ENCODE measurements at regions not wholly inside any gene's neighbourhood (a gene's known extent, or its start where the extent isn't known, plus 50 kb on each side); places are given as distances from the start of the nearest gene placed in this dataset.
"Not testable (repeated sequence)": the region's sequence is repeated elsewhere in the genome, so short reads cannot be mapped to it uniquely, and the experiment has no call there.

DNA sequence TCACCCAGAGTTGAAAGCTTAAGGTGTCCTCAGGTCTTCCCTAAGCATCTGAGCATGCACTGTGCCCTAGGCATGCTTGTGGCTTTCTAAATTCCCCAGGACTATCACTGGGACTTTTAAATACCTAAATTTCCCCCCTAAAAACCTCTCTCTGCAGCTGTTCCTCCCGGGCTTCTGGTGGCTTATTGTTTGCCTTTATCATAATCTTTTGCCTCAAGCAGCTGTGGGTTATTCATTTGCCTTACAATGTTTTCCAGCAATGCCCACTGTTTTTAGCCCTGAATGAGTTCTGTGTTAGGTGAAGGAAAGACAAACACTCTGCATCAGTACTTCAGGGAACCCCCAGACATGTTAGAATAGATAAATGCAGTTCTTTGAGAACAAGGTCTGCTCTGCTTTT lies 455.0 kb downstream of the ZIC3 start:
- DNase-seq (ENCODE audit: low spot score), result no peak

DNA sequence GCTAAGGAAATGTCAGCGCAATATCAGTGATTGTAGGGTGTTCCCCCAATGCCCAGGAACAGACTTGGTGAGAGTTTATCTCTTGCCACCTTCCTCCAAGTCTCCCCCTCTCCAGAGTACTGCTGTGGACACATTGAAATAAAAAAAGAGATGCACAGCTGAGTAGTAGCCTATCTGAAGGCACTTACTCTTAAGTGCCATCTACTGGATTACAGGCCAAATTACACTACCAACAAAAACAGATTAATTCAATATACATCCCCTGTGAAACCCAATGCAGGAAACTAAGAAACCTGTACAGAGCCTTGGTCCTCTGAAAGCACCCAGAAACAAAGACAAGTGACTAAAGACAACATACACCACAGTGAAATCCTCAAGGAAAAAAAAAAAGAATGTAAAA lies 460.3 kb downstream of the ZIC3 start:
- no peak for DNase-seq (ENCODE audit: low spot score)

DNA sequence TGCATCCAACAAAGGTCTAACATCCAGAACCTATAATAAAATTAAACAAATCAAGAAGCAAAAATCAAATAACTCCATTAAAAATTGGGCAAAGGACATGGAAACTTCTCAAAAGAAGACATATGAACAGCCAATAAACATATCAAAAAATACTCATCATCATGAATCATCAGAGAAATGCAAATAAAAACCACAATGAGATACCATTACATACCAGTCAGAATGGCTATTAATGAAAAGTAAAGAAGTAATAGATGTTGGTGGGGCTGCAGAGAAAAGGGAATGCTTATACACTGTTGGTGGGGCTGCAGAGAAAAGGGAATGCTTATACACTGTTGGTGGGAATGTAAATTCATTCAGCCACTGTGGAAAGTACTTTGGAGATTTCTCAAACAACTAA lies 465.8 kb downstream of the ZIC3 start:
- DNase-seq (ENCODE audit: low spot score), result no peak

DNA sequence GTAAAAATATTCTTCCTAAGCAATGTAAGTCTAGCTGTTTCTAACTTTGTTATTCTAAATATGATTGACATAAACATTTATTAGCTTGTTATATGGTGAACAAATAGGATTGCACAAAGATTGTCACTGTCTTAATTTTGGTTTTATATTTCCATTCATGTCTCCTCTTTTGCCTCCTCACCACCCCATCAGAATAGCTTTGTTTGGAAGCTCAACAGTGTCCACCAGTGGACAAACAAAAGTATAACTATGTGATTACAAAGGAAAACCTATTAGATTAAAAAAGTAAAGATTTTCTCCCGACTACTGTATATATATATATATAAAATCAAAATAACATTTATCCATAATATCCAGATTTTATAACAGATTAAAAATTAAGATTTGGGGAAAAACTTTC lies 468.2 kb downstream of the ZIC3 start:
- no peak for DNase-seq (ENCODE audit: low spot score)

DNA sequence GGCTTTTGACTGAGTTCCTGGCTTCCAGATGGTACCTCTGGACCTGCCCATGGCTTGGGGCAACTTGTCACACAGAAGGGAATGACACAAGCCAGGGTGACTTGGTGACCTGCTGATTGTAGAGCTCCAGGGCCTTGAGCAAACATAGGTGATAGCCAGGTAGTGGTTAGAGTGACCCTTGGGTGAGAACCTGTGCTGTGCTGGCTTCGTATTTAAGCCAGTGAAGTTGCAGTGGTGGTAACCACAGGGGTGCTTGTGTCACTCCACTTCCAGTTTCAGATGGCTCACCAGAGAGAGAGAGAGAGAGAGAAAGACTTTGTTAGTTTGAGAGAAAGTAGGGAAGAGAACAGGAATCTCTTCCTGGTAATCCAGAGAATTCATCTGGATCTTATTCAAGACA lies 471.6 kb downstream of the ZIC3 start:
- no peak for DNase-seq (ENCODE audit: low spot score)

- DNase-seq (ENCODE audit: low spot score), result no peak
Observed at GRCh38 chrX:138057883-138058282, 492.0 kb downstream of the ZIC3 start.

GRCh38 chrX:138058931-138059330 lies 493.0 kb downstream of the ZIC3 start:
- DNase-seq (ENCODE audit: low spot score), result no peak

DNA sequence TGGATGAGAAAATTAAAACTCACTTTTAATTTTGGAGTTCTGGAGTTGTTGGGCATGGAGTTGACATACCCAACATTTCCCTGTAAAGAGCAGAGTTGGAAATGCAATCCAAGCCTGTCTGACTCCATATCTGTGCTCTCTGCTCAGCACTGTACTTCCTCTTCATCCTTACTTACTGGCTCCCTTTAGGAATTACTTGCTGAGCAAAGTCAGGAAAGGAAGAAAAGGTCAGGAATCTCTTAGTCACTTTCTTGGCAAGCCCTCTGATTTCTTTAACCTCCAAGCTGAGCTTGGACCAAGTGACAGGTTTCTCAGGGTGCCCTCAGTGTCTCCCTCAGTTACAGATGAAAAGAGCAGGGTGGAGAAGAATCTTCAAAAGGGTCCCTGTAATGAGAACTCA lies 501.5 kb downstream of the ZIC3 start:
- no peak for DNase-seq (ENCODE audit: low spot score)

GRCh38 chrX:138073626-138074025 lies 507.7 kb downstream of the ZIC3 start:
- no peak for DNase-seq (ENCODE audit: low spot score)

DNA sequence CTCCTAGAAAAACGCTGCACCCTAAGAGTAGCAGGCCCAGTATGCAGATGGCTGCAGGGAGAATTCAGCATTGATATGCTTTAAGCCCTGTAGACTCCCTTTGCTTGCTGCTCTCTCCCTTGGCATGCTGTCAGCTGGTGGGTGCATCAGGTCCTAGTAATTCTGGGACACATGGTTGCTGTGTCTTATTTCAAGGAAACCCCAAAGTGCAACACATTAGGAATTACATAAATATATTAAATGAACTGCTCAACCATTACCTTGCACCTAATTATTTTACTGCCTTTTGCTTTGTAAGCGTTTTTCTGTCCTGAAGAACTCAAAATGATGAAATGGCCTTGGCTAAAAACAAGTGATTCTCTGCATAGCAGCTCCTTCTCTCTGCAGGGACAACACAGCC lies 516.3 kb downstream of the ZIC3 start:
- no peak for DNase-seq (ENCODE audit: low spot score)

GRCh38 chrX:138082896-138083295 lies 517.0 kb downstream of the ZIC3 start:
- no peak for DNase-seq (ENCODE audit: low spot score)

DNA sequence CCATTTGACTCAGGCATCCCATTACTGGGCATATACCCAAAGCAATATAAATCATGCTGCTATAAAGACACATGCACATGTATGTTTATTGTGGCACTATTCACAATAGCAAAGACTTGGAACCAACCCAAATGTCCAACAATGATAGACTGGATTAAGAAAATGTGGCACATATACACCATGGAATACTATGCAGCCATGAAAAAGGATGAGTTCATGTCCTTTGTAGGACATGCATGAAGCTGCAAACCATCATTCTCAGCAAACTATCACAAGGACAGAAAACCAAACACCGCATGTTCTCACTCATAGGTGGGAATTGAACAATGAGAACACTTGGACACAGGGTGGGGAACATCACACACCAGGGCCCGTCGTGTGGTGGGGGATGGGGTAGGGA lies 545.0 kb downstream of the ZIC3 start:
- DNase-seq (ENCODE audit: low spot score), result not testable (repeated sequence)

GRCh38 chrX:138127314-138127713 lies 561.4 kb downstream of the ZIC3 start:
- DNase-seq (ENCODE audit: low spot score), result no peak

DNA sequence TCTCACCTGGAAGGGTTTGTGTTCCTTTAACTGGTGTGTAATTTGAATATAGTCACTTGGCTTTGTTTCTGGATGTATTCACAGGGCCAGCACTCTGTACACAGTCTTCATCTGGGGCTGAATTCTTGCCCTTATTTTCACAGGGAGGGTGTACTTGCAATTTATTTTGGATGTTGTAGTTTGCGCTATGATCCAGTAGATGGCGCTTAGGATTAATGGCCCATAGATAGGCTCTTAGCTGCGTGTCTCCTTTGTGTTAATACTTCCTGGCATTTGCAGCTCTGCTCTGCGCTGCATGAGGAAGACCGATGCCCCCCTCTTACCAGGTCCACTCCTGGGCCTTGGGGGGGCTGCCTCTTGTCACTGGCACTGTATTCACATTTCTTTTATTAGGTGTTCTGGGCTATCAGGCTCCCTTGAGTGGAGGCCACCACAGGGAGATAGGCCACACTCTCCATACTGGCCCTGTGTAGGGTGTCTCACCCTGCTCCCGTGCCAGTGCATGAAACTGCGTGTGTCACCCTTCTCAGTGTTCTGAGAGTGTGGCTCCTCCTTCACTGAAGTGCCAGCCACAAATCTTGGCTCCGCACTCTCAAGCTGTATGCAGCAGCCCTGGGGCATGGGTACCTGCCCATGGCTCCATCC lies 562.2 kb downstream of the ZIC3 start:
- peak; percentile 13 for DNase-seq (ENCODE audit: low spot score)

GRCh38 chrX:138150709-138151108 lies 560.8 kb downstream of the FGF13 start:
- DNase-seq (ENCODE audit: low spot score), result no peak

- no peak for DNase-seq (ENCODE audit: low spot score)
Observed at GRCh38 chrX:138157850-138158249, 553.7 kb downstream of the FGF13 start.

DNA sequence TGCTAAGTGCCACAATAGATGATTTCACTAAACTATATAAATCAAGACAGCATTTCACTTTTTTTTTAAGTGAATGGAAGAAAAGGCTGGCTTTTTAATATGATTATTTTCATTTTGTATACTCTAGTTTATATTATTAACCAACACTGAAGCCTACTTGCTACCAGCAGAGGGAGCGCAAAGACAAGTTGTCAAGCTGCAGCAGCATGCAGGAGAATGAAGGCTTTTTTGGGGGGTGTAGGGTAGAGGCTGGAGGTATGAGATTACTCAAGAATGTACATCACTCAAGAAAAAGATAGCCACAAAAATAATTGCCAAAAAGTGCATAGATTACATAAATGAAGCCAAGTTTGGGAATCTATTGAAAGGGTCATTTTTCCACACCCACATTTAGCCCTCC lies 519.5 kb downstream of the FGF13 start:
- DNase-seq (ENCODE audit: low spot score), result no peak

DNA sequence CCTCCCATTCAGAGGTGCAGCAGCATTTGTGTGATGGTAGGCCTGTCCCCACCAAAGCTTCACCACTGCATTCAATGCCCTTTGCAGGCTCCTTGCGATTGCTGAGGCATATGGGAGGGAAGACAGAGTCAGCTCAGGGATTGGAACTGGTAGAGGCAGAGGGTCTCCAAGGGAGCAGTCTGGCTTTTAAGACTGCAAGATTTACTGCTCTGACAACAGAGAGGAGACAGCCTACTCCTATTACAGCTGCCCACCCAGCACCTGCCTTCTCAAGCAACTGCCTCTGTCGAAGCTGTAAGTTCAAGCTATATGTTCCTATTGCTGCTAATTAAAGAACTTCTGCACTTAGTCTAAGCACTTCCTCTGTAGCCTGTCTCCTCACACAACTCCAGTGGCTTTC lies 481.8 kb downstream of the FGF13 start:
- no peak for DNase-seq (ENCODE audit: low spot score)

- no peak for DNase-seq (ENCODE audit: low spot score)
Observed at GRCh38 chrX:138240266-138240665, 471.3 kb downstream of the FGF13 start.

GRCh38 chrX:138254001-138254400 lies 457.5 kb downstream of the FGF13 start:
- no peak for DNase-seq (ENCODE audit: low spot score)

DNA sequence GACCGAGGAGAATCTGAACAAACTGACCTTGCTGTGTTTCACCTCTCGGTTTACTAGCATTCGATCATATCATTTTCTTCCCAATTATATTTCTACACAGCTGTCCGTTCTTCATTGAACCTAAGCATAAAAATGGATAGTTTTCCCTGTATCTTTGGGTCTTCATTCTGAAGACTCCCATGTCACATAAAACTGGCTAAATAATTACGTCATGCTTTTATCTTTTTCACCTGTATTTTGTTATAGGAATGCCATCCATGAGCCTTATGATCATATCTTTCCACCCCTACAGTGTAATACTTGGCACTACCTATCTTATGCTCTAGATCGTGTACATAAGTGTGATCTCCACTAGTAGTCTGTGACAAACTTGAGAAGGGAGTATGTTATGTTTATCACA lies 456.1 kb downstream of the FGF13 start:
- DNase-seq (ENCODE audit: low spot score), result no peak

DNA sequence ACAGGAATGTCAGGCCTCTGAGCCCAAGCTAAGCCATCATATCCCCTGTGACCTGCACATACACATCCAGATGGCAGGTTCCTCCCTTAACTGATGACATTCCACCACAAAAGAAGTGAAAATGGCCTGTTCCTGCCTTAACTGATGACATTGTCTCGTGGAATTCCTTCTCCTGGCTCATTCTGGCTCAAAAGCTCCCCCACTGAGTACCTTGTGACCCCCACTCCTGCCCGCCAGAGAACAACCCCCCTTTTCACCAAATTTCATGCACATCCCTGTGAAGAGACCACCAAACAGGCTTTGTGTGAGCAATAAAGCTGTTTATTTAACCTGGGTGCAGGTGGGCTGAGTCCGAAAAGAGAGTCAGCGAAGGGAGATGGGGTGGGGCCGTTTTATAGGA lies 447.4 kb downstream of the FGF13 start:
- not testable (repeated sequence) for DNase-seq (ENCODE audit: low spot score)

GRCh38 chrX:138270931-138271330 lies 440.6 kb downstream of the FGF13 start:
- no peak for DNase-seq (ENCODE audit: low spot score)

- not testable (repeated sequence) for DNase-seq (ENCODE audit: low spot score)
Observed at GRCh38 chrX:138282598-138283150, 428.8 kb downstream of the FGF13 start.
